Fibroblast of the conjunctiva (primary cell): ENCODE measurements at regions not wholly inside any gene's neighbourhood (a gene's known extent, or its start where the extent isn't known, plus 50 kb on each side); places are given as distances from the start of the nearest gene placed in this dataset.

Source experiments
- DNase-seq: peaks from one replicate; pipeline ENCODE4 v3.0.0-alpha.2; 2010; ENCODE audit warnings: low read depth

GRCh38 chr1:112317611-112318062 lies 78.4 kb upstream of the CTTNBP2NL start:
- no peak for DNase-seq

GRCh38 chr1:112318263-112318662 lies 77.8 kb upstream of the CTTNBP2NL start:
- no peak for DNase-seq

- no peak for DNase-seq
Observed at GRCh38 chr1:112318698-112319370, 77.2 kb upstream of the CTTNBP2NL start.

- DNase-seq, result no peak
Observed at GRCh38 chr1:112319371-112320040, 76.5 kb upstream of the CTTNBP2NL start.

GRCh38 chr1:112320058-112320457 lies 76.0 kb upstream of the CTTNBP2NL start:
- DNase-seq, result no peak

- no peak for DNase-seq
Observed at GRCh38 chr1:112322018-112322417, 74.0 kb upstream of the CTTNBP2NL start.

- DNase-seq, result no peak
Observed at GRCh38 chr1:112322983-112323678, 72.9 kb upstream of the CTTNBP2NL start.

- no peak for DNase-seq
Observed at GRCh38 chr1:112325504-112325903, 70.5 kb upstream of the CTTNBP2NL start.

- DNase-seq, result no peak
Observed at GRCh38 chr1:112328600-112328999, 67.4 kb upstream of the CTTNBP2NL start.

GRCh38 chr1:112332176-112333150 lies 63.6 kb upstream of the CTTNBP2NL start:
- DNase-seq, result no peak

GRCh38 chr1:112335351-112335750 lies 60.7 kb upstream of the CTTNBP2NL start:
- no peak for DNase-seq

- DNase-seq, result no peak
Observed at GRCh38 chr1:112337028-112337531, 58.9 kb upstream of the CTTNBP2NL start.

GRCh38 chr1:112341986-112342385 lies 54.0 kb upstream of the CTTNBP2NL start:
- no peak for DNase-seq

- no peak for DNase-seq
Observed at GRCh38 chr1:112342558-112342957, 53.5 kb upstream of the CTTNBP2NL start.

GRCh38 chr1:112344754-112345423 lies 51.1 kb upstream of the CTTNBP2NL start:
- DNase-seq, result no peak
